ENCODE measurements at regions not wholly inside any gene's neighbourhood (a gene's known extent, or its start where the extent isn't known, plus 50 kb on each side); places are given as distances from the start of the nearest gene placed in this dataset.
"Not testable (repeated sequence)": the region's sequence is repeated elsewhere in the genome, so short reads cannot be mapped to it uniquely, and the experiment has no call there.

- no peak for DNase-seq
Measured at GRCh38 chr5:51172903-51173626, 210.2 kb upstream of the ISL1 start.

DNA sequence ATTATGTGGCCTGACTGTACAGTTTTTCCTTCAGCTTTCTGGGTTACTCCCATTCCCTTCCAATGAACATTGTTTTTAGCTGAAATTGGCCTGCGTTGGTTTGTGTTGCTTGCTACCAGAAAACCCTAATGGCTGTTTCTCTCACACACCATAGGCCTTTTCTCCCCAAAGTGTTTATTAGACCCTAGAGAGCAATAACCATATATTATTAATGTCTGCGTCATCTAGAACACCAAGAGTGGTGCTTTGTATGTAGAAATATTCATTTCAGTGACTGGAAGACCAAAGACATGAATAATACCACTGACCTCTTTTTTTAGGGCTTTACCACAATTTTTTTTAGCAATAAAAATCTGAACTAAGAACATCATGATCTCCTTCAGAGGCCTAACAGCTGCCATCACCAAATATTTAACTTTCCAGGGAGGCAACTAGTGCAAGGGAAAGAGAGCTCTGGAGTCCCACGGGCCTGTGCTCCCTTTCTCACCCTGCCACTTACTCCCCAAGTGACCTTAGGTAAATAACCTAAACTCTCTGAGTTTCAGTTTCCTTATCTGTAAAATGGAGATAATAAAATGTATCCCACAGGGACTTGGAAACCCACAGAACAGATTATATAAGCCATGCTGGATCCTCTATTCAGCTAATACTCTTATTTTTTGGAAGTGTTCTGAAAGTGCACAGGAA, 201.9 kb upstream of the ISL1 start:
- DNase-seq: no peak

- no peak for DNase-seq
Measured at GRCh38 chr5:51185850-51186329, 197.4 kb upstream of the ISL1 start.

DNA sequence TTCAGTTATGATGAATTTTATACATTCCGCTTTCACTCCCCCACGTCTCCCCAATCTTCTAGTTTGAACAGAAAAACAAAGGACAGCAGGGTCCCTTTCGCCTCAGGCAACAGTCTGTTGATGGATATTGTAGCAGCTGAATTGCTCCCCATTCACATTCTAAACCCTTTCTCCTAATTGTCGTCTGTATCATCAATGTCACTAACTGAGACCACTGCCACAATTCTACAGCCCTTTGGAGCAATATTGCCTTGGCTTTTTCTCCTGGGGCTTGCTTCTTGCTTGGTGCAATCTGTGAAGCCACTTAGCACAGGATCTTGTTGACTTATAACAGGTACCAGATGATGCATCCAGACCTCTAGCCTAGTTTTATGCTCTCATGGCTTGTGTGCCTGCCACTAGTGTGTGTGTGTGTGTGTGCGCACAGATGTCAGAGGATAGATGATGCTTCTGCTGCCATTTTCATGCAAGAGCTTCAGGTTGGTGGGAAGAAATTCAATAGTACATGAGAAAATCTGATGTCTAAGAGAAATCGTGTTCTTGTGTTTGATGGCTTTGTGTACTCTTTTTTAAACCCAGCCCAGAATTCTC, 195.2 kb upstream of the ISL1 start:
- no peak for DNase-seq

GRCh38 chr5:51194671-51195070, 188.6 kb upstream of the ISL1 start:
- no peak for DNase-seq

DNA sequence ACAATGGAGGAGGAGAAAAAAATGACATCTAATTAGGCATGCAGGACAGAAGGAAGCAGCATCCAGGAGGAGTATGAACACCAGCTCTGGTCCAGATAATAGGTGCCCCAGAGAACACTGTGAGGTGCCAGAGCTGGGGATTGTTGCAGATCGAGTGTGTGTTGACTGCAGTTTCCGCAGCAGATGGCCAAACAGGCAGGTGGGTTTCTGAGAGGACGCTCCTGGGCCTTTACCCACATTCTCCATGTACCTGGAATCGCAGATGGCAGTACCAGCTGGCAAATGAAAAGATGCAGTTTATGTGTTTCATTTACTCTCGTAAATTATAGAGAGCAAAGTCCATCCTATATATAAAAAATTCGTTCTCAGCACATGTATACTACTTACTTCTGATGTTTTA, 182.2 kb upstream of the ISL1 start:
- no peak for DNase-seq

DNA sequence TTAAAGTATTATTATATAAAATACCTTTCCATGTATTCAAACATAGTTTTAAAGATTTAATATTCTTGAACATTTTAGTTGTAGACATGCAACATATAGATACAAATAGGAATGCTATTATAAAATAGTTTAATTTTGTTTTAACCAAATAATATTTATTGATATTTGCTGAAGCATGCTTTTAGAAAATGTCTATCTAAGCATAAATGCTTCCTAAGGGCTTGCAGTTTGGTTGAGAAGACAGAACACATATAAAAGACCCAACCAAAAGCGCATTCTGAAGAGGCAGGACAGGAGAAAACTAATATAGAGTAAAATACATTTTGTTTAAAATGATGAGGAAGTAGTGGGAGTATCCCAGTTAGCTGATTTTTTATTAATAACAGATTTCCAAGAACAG, 181.5 kb upstream of the ISL1 start:
- no peak for DNase-seq

- DNase-seq: no peak
Measured at GRCh38 chr5:51202161-51202560, 181.1 kb upstream of the ISL1 start.

DNA sequence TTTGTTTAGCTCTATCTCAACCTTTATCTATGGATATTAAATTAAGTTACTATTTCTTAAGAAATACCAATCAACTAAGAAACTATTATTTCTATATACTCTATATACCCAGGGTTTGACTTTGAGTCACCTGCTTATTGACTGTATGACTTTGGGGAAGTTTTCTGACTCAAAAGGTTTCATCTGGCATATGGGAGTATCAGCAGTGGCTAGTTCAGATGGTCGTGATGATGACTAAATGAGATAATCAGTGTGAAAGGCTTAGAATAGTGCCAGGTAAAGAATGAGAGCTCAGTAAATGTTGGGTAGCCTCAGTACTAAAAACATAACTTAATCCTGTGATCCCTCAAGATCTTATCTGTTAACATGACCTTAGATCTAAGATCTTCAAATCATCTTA, 179.7 kb upstream of the ISL1 start:
- DNase-seq: no peak

DNA sequence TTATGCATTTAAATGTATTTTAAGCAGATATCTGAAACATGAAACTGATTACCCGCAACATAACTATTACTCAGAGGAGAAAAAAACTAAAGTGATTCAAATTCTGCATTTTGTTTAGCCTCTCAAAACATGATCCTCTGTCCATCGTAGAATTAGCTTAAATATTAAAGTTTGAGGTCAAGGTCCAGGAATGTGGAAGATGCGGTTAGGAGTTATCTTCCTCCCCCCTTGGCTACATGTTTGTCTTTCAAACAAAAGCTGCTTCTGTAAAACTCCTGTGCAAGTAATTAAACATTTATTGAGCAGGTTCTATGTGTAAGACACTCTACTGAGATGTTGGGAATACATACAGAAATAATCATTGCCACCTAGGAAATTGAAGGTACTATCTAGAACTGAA, 175.0 kb upstream of the ISL1 start:
- DNase-seq: no peak

DNA sequence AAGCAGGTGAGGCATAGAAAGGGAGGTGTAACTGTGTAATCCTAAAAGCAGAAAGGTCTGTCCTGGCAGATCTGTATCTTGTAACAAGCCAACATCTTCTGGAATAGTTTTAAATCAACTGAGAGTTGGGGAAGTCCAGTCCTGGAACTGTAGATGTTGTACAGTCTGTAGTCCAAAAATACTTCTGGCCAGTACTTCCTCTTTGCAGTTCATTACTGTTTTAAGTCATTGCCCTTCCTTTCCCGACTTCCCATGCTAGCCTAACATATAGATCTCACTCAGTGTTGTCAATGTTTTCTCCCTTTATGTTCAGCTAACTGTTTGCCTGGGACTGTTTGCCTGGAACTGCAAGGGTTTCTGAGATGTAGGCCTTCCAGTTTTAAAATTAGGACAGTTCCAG, 168.5 kb upstream of the ISL1 start:
- no peak for DNase-seq

GRCh38 chr5:51225789-51226742, 157.2 kb upstream of the ISL1 start:
- no peak for DNase-seq

- DNase-seq: no peak
Measured at GRCh38 chr5:51227963-51228470, 155.2 kb upstream of the ISL1 start.

- no peak for DNase-seq
Measured at GRCh38 chr5:51230336-51230735, 152.9 kb upstream of the ISL1 start.

GRCh38 chr5:51242456-51242855, 140.8 kb upstream of the ISL1 start:
- no peak for DNase-seq

GRCh38 chr5:51250957-51251356, 132.3 kb upstream of the ISL1 start:
- not testable (repeated sequence) for DNase-seq

DNA sequence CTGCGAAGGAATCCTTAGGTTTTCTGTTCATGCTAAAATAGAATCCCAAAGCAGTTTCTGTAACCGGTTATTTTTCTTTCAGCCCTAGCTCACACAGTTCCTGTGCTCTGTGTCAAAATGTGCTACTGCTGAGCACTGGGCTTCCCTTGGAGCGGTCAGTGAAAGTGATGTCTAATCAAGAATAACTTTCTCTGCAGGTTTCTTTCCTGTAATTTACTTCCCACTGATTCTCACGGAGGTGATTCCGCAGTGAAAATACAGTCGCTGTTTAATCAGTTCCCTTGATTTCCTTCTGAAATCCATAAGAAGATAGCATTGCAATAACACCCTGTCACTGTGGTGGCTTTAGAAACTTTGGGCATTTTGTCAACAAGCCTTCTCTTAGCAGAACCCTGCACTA, 112.0 kb upstream of the ISL1 start:
- no peak for DNase-seq

DNA sequence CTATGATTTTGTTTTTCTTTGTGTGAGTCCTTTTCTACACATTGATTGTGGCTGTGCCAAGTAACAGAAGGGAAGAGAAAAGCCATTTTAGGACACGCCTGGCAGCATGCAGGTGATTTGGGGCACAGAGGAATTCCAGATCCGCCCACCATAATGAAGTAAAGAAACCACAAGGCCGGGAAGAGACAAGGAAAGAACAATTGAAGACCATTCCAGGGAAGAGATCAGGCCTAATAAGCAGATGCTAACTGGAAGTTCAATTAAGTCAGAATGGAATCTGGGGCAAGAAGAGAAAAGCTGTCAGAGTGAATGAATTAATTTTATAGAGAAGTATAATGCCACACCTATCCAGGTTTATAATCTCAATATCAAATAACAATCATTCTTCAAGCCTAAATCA, 110.2 kb upstream of the ISL1 start:
- no peak for DNase-seq

GRCh38 chr5:51273871-51274270, 109.4 kb upstream of the ISL1 start:
- no peak for DNase-seq

GRCh38 chr5:51275428-51275827, 107.8 kb upstream of the ISL1 start:
- DNase-seq: no peak

- DNase-seq: no peak
Measured at GRCh38 chr5:51276250-51276649, 107.0 kb upstream of the ISL1 start.

DNA sequence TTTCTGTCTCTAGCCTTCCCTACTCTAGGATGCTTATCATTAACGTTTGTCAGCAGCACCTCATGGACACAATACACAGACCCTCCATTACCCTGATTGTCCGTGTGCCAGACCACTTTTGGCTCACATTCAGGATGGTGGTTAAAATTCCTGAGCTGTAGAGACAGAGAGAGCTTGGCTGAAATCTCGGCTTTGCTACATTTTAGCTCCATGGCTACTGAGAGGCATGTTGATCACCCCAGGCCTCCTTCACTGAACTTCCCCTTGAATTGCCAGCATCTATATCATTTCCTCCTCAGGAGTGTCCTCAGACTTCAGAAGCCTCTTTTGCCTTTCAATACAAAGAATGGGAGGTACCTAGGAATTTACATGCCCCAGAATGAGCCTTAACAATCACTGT, 104.7 kb upstream of the ISL1 start:
- DNase-seq: no peak
